ENCODE measurements at regions not wholly inside any gene's neighbourhood (a gene's known extent, or its start where the extent isn't known, plus 50 kb on each side); places are given as distances from the start of the nearest gene placed in this dataset.

DNA sequence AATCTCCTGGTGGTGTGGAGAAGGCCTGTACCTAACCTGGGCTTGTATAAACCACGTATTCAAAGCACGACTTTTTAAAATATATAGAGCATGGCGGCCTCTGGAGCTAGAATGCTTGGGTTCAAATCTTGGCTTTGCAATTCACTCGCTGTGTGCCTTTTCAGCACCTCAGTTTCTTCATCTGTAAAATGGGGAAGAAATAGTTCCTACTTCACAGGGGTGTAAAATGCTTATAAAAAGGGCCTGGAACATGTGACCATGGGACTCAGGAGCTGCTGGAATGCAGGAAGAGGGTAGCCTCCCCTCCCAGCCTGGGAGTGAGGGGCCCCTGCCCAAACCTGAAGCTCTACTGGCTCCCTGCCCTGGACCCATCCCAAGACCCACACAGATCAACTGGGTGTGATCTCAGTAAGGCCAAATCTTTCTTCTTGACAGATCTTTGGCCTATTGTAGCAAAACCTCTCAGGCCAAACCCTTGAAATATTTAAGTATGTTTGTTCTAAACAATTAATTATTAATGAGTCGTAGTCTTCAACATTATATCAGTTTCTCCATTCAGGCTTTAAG is 269.0 kb downstream of the ZSWIM6 start (continued):
- TF ChIP-seq, protein P1, sequence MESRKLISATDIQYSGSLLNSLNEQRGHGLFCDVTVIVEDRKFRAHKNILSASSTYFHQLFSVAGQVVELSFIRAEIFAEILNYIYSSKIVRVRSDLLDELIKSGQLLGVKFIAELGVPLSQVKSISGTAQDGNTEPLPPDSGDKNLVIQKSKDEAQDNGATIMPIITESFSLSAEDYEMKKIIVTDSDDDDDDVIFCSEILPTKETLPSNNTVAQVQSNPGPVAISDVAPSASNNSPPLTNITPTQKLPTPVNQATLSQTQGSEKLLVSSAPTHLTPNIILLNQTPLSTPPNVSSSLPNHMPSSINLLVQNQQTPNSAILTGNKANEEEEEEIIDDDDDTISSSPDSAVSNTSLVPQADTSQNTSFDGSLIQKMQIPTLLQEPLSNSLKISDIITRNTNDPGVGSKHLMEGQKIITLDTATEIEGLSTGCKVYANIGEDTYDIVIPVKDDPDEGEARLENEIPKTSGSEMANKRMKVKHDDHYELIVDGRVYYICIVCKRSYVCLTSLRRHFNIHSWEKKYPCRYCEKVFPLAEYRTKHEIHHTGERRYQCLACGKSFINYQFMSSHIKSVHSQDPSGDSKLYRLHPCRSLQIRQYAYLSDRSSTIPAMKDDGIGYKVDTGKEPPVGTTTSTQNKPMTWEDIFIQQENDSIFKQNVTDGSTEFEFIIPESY (IDR thresholded peaks at IDR 0.05): no peak

DNA sequence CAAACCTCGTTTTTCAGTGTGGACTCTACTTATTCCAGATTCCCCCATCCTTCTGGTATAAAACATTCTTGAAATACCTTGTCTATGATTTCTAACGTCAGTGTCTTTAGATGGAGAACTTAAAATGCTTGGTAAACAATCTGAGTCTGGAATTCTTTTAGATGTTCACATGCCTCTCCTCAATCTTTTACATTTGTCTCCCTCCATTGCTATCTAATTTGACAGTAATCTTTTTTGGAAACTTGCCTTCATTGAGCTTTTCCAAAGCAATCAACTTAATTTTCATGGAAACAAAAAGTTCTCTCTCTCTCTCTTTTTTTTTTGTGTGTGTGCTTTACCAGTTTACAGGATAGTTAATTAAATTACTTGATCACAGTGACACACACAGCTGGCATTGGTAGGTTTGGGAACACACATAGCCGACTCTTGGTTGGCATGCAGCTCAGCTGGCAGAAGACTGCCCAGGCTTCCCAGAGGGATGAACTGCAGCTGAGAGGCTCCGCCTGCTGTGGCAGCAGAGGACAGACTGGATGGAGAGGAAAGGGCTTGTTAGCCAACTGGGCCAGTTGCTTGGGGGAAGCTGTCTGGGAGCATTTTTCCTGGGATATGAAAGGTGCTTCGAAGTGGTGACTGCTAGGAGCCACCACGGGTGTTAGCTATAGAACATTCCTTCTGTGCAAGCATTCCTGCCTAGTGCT is 271.3 kb downstream of the ZSWIM6 start:
- no peak for DNase-seq (ENCODE audit: low spot score)
- TF ChIP-seq RXRA (IDR thresholded peaks at IDR 0.05) (no peak), EGR1 (IDR thresholded peaks at IDR 0.05; ENCODE audit: low read depth in 2 of 2) (no peak), RAD21 (IDR thresholded peaks at IDR 0.05) (peak; percentile 10 to 25)
- TF ChIP-seq, protein P2, sequence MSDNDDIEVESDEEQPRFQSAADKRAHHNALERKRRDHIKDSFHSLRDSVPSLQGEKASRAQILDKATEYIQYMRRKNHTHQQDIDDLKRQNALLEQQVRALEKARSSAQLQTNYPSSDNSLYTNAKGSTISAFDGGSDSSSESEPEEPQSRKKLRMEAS (IDR thresholded peaks at IDR 0.05): no peak
- 69% methylated on average over 6 of the region's 6 CpGs for WGBS

DNA sequence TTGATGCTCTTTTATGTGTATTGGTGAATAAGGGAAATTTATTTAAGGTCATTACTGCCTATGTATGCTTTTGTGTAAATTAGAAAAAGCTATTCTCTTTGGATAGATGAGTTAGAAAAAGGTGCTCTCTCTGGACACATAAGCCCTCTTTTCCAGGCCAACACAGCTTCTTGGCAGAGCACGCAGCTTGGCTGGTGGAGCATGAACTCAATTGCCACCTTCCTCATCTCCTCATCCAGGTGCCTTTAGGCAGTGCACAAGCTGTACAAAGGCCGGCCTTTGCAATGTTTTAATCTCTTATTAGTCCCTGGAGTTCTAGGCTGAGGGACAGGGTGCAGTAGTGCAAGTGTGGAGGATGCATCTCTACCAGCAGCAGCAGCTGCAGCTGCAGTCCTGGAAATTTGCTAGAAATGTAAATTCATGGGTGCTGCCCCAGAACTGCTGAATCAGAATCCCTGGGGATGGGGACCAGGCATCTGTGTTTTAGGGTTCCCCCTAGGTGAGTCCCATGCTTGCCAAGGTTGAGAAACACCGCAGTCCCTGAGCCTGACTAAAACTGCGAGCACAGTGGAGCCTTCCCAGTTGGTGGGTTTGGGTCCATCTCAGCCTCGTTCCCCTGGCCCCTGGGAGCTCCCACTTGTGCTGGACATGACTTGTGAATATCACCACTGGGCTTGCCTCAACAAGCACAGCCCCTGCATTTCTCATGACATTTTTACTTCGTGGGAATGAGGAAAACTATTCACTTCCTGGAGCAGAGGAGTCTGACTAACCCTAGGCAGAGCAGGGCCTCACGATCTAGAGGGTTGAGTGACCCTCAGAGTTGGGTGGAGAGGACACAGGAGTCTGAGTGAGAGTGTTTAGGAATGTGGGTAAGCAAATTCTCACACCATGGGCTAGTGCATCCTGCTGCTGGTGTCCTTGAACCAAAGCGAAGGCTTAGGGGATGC is 272.3 kb downstream of the ZSWIM6 start:
- Histone ChIP-seq H3K4me3 (ENCODE audit: low read depth in 1 of 3, low read length in 3 of 3) (no peak overlapping the region), H3K27ac (ENCODE audit: low read depth in 1 of 2, low read length in 2 of 2) (no peak overlapping the region), H3K9ac (ENCODE audit: low read depth in 1 of 2, low read length in 2 of 2) (no peak overlapping the region), H3K27me3 (ENCODE audit: control insufficient read depth in 4 of 4, insufficient read depth in 4 of 4, low read length in 3 of 4) (no peaks in the 10 kb centered on the region), H3K4me1 (ENCODE audit: control insufficient read depth in 4 of 4, insufficient read depth in 4 of 4, low read length in 3 of 4) (peaks cover 0 to 9% (median 4%) of the 10 kb centered on the region in 4 donors), H3K36me3 (ENCODE audit: control insufficient read depth in 4 of 4, insufficient read depth in 3 of 4, low read depth in 1 of 4, low read length in 3 of 4) (no peaks in the 10 kb centered on the region), H3K9me3 (ENCODE audit: control insufficient read depth in 4 of 4, low read length in 3 of 4) (no peaks in the 10 kb centered on the region)
- TF ChIP-seq SP1 (IDR thresholded peaks at IDR 0.05) (no peak), YY1 (IDR thresholded peaks at IDR 0.05) (no peak), HNF4G (IDR thresholded peaks at IDR 0.05) (no peak), HNF4A (conservative IDR thresholded peaks at IDR 0.05) (no peak), TAF1 (conservative IDR thresholded peaks at IDR 0.05) (no peak), JUND (IDR thresholded peaks at IDR 0.05) (no peak)
- WGBS: 84% methylated on average over 8 of the region's 8 CpGs
- no peak for DNase-seq (ENCODE audit: low spot score)

More for the DNA sequence above, 271.3 kb downstream of the ZSWIM6 start:
- Histone ChIP-seq H3K4me1 (ENCODE audit: control insufficient read depth in 4 of 4, insufficient read depth in 4 of 4, low read length in 3 of 4) (peaks cover 0 to 9% (median 5%) of the 10 kb centered on the region in 4 donors), H3K36me3 (ENCODE audit: control insufficient read depth in 4 of 4, insufficient read depth in 3 of 4, low read depth in 1 of 4, low read length in 3 of 4) (no peaks in the 10 kb centered on the region), H3K4me3 (ENCODE audit: low read depth in 1 of 3, low read length in 3 of 3) (no peak overlapping the region), H3K27me3 (ENCODE audit: control insufficient read depth in 4 of 4, insufficient read depth in 4 of 4, low read length in 3 of 4) (no peaks in the 10 kb centered on the region), H3K9ac (ENCODE audit: low read depth in 1 of 2, low read length in 2 of 2) (no peak overlapping the region), H3K27ac (ENCODE audit: low read depth in 1 of 2, low read length in 2 of 2) (no peak overlapping the region), H3K9me3 (ENCODE audit: control insufficient read depth in 4 of 4, low read length in 3 of 4) (no peaks in the 10 kb centered on the region)
